Peyer's patch (tissue), 4 donors: ENCODE measurements at regions not wholly inside any gene's neighbourhood (a gene's known extent, or its start where the extent isn't known, plus 50 kb on each side); places are given as distances from the start of the nearest gene placed in this dataset.

ENCODE experiments used
- DNase-seq, 3 donors: peaks; one replicate each; pipeline ENCODE4 v3.0.0-alpha.2; 2017 to 2019
- H3K27ac ChIP-seq, 4 donors: fragments of 200-600 bp; sonication (generic); one replicate each; pipeline ENCODE4 v1.5.1; 2016 to 2019
- H3K27me3 ChIP-seq, 2 donors: fragments of 200-600 bp; sonication (generic); one replicate each; pipeline ENCODE4 v1.5.1; 2019
- H3K36me3 ChIP-seq, 3 donors: fragments of 200-600 bp; sonication (generic); one replicate each; pipeline ENCODE4 v1.5.1; 2016 to 2019
- H3K4me1 ChIP-seq, 4 donors: fragments of 200-600 bp; sonication (generic); one replicate each; pipeline ENCODE4 v1.5.1; 2016 to 2019
- H3K4me3 ChIP-seq, 4 donors: fragments of 200-600 bp; sonication (generic); 1 replicate in 3 of 4; 2 replicates in 1 of 4; pipeline ENCODE4 v1.5.1; 2016 to 2019; ENCODE audit warnings: mild to moderate bottlenecking in 1 of 4
- H3K9me3 ChIP-seq, 4 donors: fragments of 200-600 bp; sonication (generic); one replicate each; pipeline ENCODE4 v1.5.1; 2016 to 2019; ENCODE audit warnings: mild to moderate bottlenecking in 1 of 4
- POLR2A ChIP-seq, 2 donors: fragments of 450-650 bp; IDR thresholded peaks; one replicate each; pipeline ENCODE4 v1.5.1; 2017; ENCODE audit warnings: antibody characterized with exemption in 2 of 2, mild to moderate bottlenecking in 2 of 2, moderate library complexity in 2 of 2
- TF ChIP-seq, protein P1 (sequence below), 6 experiments: fragments of 450-650 bp in 4 of 6; fragments of 200-600 bp in 2 of 6; sonication (generic) in 1 of 6; IDR thresholded peaks; one replicate each; pipeline ENCODE4 v1.5.1; 2017 to 2019; ENCODE audit warnings: antibody characterized with exemption in 6 of 6, mild to moderate bottlenecking in 3 of 6, moderate library complexity in 1 of 6

DNA sequence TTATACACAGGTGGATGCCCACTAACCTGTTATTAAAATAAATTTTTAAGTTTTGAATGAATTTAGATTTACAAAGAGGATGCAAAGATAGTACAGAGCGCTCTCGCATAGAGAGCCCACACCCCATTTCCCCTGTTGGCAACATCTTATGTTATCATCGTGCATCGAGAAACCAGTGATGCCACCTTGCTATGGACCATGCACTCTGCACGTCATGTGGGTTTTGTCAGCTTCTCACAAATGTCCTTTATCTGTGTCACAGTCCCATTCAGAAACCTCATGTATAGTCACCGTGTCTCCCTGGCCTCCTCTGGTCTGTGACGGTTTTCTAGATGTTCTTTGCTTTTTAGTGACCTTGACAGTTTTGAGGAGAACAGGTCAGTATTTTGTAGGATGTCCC lies 60.0 kb downstream of the ING1 start:
- H3K9me3 ChIP-seq: no peaks in the 10 kb centered on the region
- H3K4me3 ChIP-seq: no peak overlapping the region
- no peak overlapping the region for H3K27ac ChIP-seq
- H3K36me3 ChIP-seq: no peaks in the 10 kb centered on the region
- no peaks in the 10 kb centered on the region for H3K27me3 ChIP-seq
- no peaks in the 10 kb centered on the region for H3K4me1 ChIP-seq
- TF ChIP-seq, protein P1, sequence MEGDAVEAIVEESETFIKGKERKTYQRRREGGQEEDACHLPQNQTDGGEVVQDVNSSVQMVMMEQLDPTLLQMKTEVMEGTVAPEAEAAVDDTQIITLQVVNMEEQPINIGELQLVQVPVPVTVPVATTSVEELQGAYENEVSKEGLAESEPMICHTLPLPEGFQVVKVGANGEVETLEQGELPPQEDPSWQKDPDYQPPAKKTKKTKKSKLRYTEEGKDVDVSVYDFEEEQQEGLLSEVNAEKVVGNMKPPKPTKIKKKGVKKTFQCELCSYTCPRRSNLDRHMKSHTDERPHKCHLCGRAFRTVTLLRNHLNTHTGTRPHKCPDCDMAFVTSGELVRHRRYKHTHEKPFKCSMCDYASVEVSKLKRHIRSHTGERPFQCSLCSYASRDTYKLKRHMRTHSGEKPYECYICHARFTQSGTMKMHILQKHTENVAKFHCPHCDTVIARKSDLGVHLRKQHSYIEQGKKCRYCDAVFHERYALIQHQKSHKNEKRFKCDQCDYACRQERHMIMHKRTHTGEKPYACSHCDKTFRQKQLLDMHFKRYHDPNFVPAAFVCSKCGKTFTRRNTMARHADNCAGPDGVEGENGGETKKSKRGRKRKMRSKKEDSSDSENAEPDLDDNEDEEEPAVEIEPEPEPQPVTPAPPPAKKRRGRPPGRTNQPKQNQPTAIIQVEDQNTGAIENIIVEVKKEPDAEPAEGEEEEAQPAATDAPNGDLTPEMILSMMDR (IDR thresholded peaks at IDR 0.05): no peak
- TF ChIP-seq POLR2A (IDR thresholded peaks at IDR 0.05): no peak
- no peak for DNase-seq

DNA sequence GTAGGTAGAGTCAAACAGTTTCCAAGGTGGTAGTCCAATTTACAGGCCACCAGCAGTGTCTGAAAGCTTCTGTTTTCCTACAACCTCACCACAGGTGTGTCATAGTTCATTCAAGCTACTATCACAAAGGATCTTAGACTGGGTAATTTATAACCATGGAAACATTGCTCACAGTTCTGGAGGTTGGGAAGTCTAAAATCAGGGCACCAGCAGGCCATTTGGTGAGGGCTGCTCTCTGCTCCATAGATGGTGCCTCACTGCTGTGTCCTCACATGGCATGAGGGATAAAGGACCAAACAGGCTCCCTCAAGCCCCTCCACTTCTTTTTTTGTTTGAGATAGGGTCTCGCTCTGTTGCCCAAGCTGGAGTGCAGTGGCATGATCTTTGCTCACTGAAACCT lies 60.6 kb downstream of the ING1 start:
- TF ChIP-seq, protein P1 (IDR thresholded peaks at IDR 0.05): no peak
- no peak for TF ChIP-seq POLR2A (IDR thresholded peaks at IDR 0.05)
- DNase-seq: no peak
- Histone ChIP-seq H3K9me3 (no peaks in the 10 kb centered on the region), H3K27me3 (no peaks in the 10 kb centered on the region), H3K36me3 (no peaks in the 10 kb centered on the region), H3K27ac (no peak overlapping the region), H3K4me1 (no peaks in the 10 kb centered on the region), H3K4me3 (no peak overlapping the region)

DNA sequence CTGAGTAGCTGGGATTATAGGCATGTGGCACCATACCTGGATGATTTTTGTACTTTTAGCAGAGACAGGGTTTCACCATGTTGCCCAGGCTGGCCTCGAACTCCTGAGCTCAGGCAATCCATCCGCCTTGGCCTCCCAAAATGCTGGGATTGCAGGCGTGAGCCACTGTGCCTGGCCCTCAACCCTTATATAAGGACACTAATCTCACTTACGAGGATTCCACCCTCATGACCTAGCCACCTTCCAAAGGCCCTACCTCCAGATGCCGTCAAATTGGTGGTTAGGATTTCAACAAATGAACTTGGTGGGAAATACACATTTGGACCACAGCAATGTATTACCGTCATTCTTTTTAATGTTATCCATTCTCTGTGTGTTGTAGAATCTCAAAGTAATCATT lies 61.0 kb downstream of the ING1 start:
- Histone ChIP-seq H3K27ac (no peak overlapping the region), H3K36me3 (no peaks in the 10 kb centered on the region), H3K27me3 (no peaks in the 10 kb centered on the region), H3K4me1 (no peaks in the 10 kb centered on the region), H3K4me3 (no peak overlapping the region), H3K9me3 (no peaks in the 10 kb centered on the region)
- no peak for TF ChIP-seq POLR2A (IDR thresholded peaks at IDR 0.05)
- TF ChIP-seq, protein P1 (IDR thresholded peaks at IDR 0.05): no peak
- no peak for DNase-seq

DNA sequence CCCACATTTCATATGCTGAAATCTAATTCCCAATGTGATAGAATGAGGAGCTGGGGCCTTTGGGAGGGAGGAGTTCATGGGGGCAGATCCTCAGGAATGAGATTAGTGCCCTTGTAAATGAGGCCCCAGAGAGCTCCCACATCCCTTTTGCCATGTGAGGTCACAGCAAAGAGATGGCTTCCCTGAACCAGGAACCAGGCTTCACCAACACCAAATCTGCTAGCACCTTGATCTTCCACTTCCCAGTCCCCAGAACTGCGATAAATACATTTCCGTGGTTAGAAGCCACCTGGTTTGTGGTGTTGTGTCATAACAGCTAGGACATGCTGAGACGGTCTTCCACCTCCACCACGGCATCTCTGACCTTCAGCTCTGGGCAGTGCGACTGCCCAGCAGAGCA lies 62.1 kb downstream of the ING1 start:
- DNase-seq: no peak
- Histone ChIP-seq H3K27ac (no peak overlapping the region), H3K36me3 (no peaks in the 10 kb centered on the region), H3K4me3 (no peak overlapping the region), H3K27me3 (no peaks in the 10 kb centered on the region), H3K9me3 (no peaks in the 10 kb centered on the region), H3K4me1 (no peaks in the 10 kb centered on the region)
- TF ChIP-seq, protein P1 (IDR thresholded peaks at IDR 0.05): no peak
- TF ChIP-seq POLR2A (IDR thresholded peaks at IDR 0.05): no peak

DNA sequence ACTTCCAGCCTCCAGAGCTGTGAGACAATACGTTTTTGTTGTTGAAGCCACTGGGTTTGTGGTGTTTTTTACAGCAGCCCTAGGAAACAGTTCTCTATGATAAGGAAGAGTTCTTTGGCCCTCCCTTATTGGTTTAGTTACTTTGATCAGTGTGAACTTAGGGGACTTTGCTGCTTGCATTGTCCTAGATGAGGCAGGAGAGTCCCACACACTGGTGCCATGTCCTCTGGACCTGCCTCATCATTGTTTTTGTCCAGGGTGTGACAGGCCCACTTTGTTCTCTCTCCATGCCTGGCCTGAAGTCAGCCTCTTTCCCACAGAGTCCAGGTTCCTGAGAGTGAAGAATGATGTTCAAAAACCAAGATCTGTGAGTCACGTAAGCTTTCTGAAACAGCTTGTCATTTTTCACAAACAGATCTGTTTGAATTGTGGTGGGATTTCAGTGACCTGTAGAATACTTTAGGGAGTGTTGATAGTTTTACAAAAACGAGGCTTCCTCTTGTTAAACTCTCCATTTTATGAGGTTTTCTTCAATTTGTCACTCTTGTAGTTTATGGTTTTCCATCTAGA lies 63.8 kb downstream of the ING1 start:
- no peaks in the 10 kb centered on the region for H3K4me1 ChIP-seq
- TF ChIP-seq POLR2A (IDR thresholded peaks at IDR 0.05): no peak
- TF ChIP-seq, protein P1 (IDR thresholded peaks at IDR 0.05): no peak
- no peaks in the 10 kb centered on the region for H3K27me3 ChIP-seq
- H3K9me3 ChIP-seq: no peaks in the 10 kb centered on the region
- no peak overlapping the region for H3K27ac ChIP-seq
- DNase-seq: no peak
- H3K4me3 ChIP-seq: no peak overlapping the region
- no peaks in the 10 kb centered on the region for H3K36me3 ChIP-seq

DNA sequence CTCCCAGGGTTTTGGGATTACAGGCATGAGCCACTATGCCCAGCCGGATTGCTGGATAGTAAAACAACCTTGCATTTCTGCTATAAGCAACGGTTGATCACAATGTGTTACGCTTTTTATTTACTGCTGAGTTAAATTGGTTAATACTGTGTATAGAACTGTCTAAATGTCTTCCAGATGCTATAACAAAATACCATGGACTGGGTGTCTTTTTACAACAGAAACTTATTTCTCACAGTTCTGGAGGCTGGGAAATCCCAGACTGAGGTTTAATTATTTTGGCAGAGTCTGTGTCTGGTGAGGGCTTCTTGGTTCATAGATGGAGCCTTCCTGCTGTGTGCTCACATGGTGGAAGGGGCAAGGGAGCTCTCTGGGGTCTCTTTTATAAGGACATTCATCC lies 65.5 kb downstream of the ING1 start:
- Histone ChIP-seq H3K9me3 (no peaks in the 10 kb centered on the region), H3K27ac (no peak overlapping the region), H3K4me3 (no peak overlapping the region), H3K27me3 (no peaks in the 10 kb centered on the region), H3K36me3 (no peaks in the 10 kb centered on the region), H3K4me1 (no peaks in the 10 kb centered on the region)
- no peak for DNase-seq
- TF ChIP-seq, protein P1 (IDR thresholded peaks at IDR 0.05): no peak
- no peak for TF ChIP-seq POLR2A (IDR thresholded peaks at IDR 0.05)
